Epithelial cell of prostate (primary cell): ENCODE measurements at regions not wholly inside any gene's neighbourhood (a gene's known extent, or its start where the extent isn't known, plus 50 kb on each side); places are given as distances from the start of the nearest gene placed in this dataset.
"Not testable (repeated sequence)": the region's sequence is repeated elsewhere in the genome, so short reads cannot be mapped to it uniquely, and the experiment has no call there.

ENCODE experiments used
- DNase-seq: peaks from one replicate; pipeline ENCODE4 v3.0.0-alpha.2; 2011; ENCODE audit warnings: low read depth, low spot score
- H3K27ac ChIP-seq: fragments of 450-650 bp; 2 replicates; pipeline ENCODE4 v1.5.1; 2017; ENCODE audit warnings: mild to moderate bottlenecking

- no peak overlapping the region for H3K27ac ChIP-seq
- DNase-seq = no peak
These were observed 202.9 kb downstream of the MATN1 start for GRCh38 chr1:30520476-30520875.

- no peak for DNase-seq
- no peak overlapping the region for H3K27ac ChIP-seq
These were observed 204.1 kb downstream of the MATN1 start for GRCh38 chr1:30519201-30519763.

- no peak for DNase-seq
- no peak overlapping the region for H3K27ac ChIP-seq
These were observed 204.7 kb downstream of the MATN1 start for GRCh38 chr1:30518696-30519095.

GRCh38 chr1:30518186-30518585 lies 205.2 kb downstream of the MATN1 start:
- DNase-seq = no peak

GRCh38 chr1:30517666-30518065 lies 205.7 kb downstream of the MATN1 start:
- DNase-seq, H3K27ac ChIP-seq: not testable (repeated sequence)

More at GRCh38 chr1:30518186-30518585, 205.2 kb downstream of the MATN1 start:
- H3K27ac ChIP-seq = no peak overlapping the region

GRCh38 chr1:30517241-30517640 lies 206.1 kb downstream of the MATN1 start:
- DNase-seq, H3K27ac ChIP-seq: not testable (repeated sequence)

- no peak overlapping the region for H3K27ac ChIP-seq
- DNase-seq = no peak
These were observed 206.9 kb downstream of the MATN1 start for GRCh38 chr1:30516485-30516858.

GRCh38 chr1:30515755-30516484 lies 207.5 kb downstream of the MATN1 start:
- H3K27ac ChIP-seq = no peak overlapping the region
- no peak for DNase-seq

GRCh38 chr1:30514945-30515344 lies 208.4 kb downstream of the MATN1 start:
- H3K27ac ChIP-seq = no peak overlapping the region
- DNase-seq = no peak

- no peak overlapping the region for H3K27ac ChIP-seq
- no peak for DNase-seq
These were observed 209.2 kb downstream of the MATN1 start for GRCh38 chr1:30514137-30514654.

GRCh38 chr1:30513396-30514136 lies 209.8 kb downstream of the MATN1 start:
- no peak for DNase-seq

GRCh38 chr1:30512914-30513265 lies 210.5 kb downstream of the MATN1 start:
- peak overlapping the region; percentile 85 for H3K27ac ChIP-seq
- DNase-seq = no peak

More at GRCh38 chr1:30513396-30514136, 209.8 kb downstream of the MATN1 start:
- no peak overlapping the region for H3K27ac ChIP-seq

- peak overlapping the region; percentile 85 for H3K27ac ChIP-seq
- peak; percentile 48 for DNase-seq
These were observed 211.1 kb downstream of the MATN1 start for GRCh38 chr1:30511991-30512913.

- no peak for DNase-seq
- H3K27ac ChIP-seq = peak overlapping the region; percentile 85
These were observed 211.8 kb downstream of the MATN1 start for GRCh38 chr1:30511563-30511962.

- no peak for DNase-seq
- peak overlapping the region; percentile 85 for H3K27ac ChIP-seq
These were observed 212.3 kb downstream of the MATN1 start for GRCh38 chr1:30511106-30511505.

GRCh38 chr1:30509670-30510069 lies 213.7 kb downstream of the MATN1 start:
- H3K27ac ChIP-seq = no peak overlapping the region
- no peak for DNase-seq

GRCh38 chr1:30508611-30509010 lies 214.8 kb downstream of the MATN1 start:
- no peak overlapping the region for H3K27ac ChIP-seq

GRCh38 chr1:30508175-30508448 lies 215.3 kb downstream of the MATN1 start:
- no peak for DNase-seq

More at GRCh38 chr1:30508611-30509010, 214.8 kb downstream of the MATN1 start:
- DNase-seq = no peak

GRCh38 chr1:30507401-30508174 lies 215.8 kb downstream of the MATN1 start:
- no peak for DNase-seq
- no peak overlapping the region for H3K27ac ChIP-seq

More at GRCh38 chr1:30508175-30508448, 215.3 kb downstream of the MATN1 start:
- H3K27ac ChIP-seq = no peak overlapping the region

- H3K27ac ChIP-seq = no peak overlapping the region
- DNase-seq = no peak
These were observed 216.4 kb downstream of the MATN1 start for GRCh38 chr1:30507016-30507312.
